HG03280 (cell line): ENCODE measurements at regions not wholly inside any gene's neighbourhood (a gene's known extent, or its start where the extent isn't known, plus 50 kb on each side); places are given as distances from the start of the nearest gene placed in this dataset.

Experiments used
- ATAC-seq: cut with Tn5 transposase; IDR thresholded peaks from one replicate; pipeline ENCODE4 v1.9.1; 2021; ENCODE audit warnings: mild to moderate bottlenecking, moderate library complexity; ENCODE audit not compliant: unreplicated experiment

DNA sequence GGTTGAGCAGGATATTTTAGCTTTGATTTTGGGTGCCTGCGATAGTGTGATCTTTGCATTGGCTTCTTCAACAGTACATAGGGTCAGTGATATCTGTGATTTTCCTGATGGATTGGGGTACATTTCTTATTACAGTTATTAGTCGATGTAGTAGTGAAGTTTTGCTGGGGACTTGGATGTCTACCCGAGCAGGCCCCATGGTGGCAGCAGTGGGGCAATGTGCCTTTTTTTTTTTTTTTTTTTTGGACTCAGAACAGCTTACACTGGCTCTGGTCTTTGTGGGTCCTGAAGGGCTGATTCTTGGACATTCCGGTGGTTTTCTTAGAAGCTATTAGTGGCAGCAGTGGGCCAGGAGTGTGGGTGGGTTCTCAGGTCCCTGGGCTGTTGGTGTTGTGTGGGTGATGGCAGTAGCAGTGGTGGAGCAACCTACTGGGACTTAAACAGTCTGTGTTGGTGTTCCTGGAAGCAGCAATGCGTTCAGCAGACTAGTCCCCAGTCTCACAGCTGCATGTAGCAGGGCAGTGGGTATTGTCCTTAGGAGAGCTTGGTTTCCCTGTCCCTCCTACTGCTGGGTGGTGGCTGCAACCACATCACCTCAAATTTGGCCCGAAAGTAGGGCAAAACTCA, 53.7 kb upstream of the SLC4A10 start:
- no peak for ATAC-seq

- ATAC-seq: no peak
Measured at GRCh38 chr2:161571051-161571429, 53.2 kb upstream of the SLC4A10 start.
